Smooth muscle cell (in vitro differentiated cells): ENCODE measurements at regions not wholly inside any gene's neighbourhood (a gene's known extent, or its start where the extent isn't known, plus 50 kb on each side); places are given as distances from the start of the nearest gene placed in this dataset.
"Not testable (repeated sequence)": the region's sequence is repeated elsewhere in the genome, so short reads cannot be mapped to it uniquely, and the experiment has no call there.

Experiments used
- DNase-seq: peaks from one replicate; lab custom pipeline; 2025; ENCODE audit not compliant: unreplicated experiment; lab: John Stamatoyannopoulos, UW
- H2AFZ ChIP-seq: fragments of 200-600 bp; sonication (generic); 2 replicates; pipeline ENCODE4 v1.6.0; 2016; ENCODE audit warnings: antibody characterized with exemption, low read depth, mild to moderate bottlenecking
- H3F3A ChIP-seq: fragments of 200-600 bp; sonication (generic); 2 replicates; pipeline ENCODE4 v1.6.0; 2017; ENCODE audit warnings: antibody characterized with exemption, low read depth
- H3K27ac ChIP-seq: fragments of 200-600 bp; sonication (generic); 2 replicates; pipeline ENCODE4 v1.5.1; 2016; ENCODE audit warnings: low read depth, mild to moderate bottlenecking
- H3K27me3 ChIP-seq: fragments of 200-600 bp; sonication (generic); 2 replicates; pipeline ENCODE4 v1.6.1; 2016; ENCODE audit warnings: low read depth, mild to moderate bottlenecking
- H3K36me3 ChIP-seq: fragments of 200-600 bp; sonication (generic); 2 replicates; pipeline ENCODE4 v1.5.1; 2016; ENCODE audit warnings: low read depth
- H3K4me1 ChIP-seq: fragments of 200-600 bp; sonication (generic); 2 replicates; pipeline ENCODE4 v1.5.1; 2016; ENCODE audit warnings: low read depth
- H3K4me2 ChIP-seq: fragments of 200-600 bp; sonication (generic); 2 replicates; pipeline ENCODE4 v1.6.0; 2016; ENCODE audit warnings: mild to moderate bottlenecking
- H3K4me3 ChIP-seq: fragments of 200-600 bp; sonication (generic); 2 replicates; pipeline ENCODE4 v1.5.1; 2016; ENCODE audit warnings: mild to moderate bottlenecking
- H3K79me2 ChIP-seq: fragments of 200-600 bp; sonication (generic); 2 replicates; pipeline ENCODE4 v1.6.0; 2016; ENCODE audit warnings: low read depth, mild to moderate bottlenecking
- H3K9ac ChIP-seq: fragments of 200-600 bp; sonication (generic); 2 replicates; pipeline ENCODE4 v1.6.0; 2016; ENCODE audit warnings: low read depth
- H3K9me3 ChIP-seq: fragments of 200-600 bp; sonication (generic); replicated peaks from 2 replicates; pipeline ENCODE4 v1.5.1; 2016; ENCODE audit warnings: low read depth
- H4K20me1 ChIP-seq: fragments of 200-600 bp; sonication (generic); 2 replicates; pipeline ENCODE4 v1.6.0; 2016; ENCODE audit warnings: low read depth
- WGBS: methylation state at CpG from one replicate; pipeline ENCODE4 v1.1.7; 2016; ENCODE audit warnings: low lambda C conversion rate; 5-methylcytosine and 5-hydroxymethylcytosine counted together
- TF ChIP-seq, protein P1 (sequence below): fragments of 200-600 bp; sonication (generic); IDR thresholded peaks from 2 replicates; pipeline ENCODE4 v1.5.1; 2017; ENCODE audit warnings: borderline replicate concordance, mild to moderate bottlenecking, antibody characterized with exemption; ENCODE audit not compliant: insufficient read depth, poor library complexity, severe bottlenecking

DNA sequence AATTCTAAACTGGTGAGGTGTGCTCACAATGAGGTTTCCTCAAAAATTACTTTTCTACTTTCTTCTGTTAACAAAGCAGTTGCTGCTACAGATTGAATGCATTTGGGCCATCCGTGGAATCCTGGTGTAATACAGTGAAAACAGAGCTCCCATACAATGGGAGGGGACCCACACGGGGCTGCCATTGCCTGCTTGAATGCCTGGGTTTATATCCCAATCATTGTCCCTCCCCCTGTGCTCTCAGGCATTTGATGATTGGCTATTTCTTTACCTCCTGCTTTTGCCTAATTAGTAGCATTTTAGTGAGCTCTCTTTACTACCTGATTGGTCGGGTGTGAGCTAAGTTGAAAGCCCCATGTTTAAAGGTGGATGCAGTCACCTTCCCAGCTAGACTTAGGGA lies 52.9 kb upstream of the CSF1 start:
- not testable (repeated sequence) for H3K4me1 ChIP-seq, H3K79me2 ChIP-seq, H3K9ac ChIP-seq, H3F3A ChIP-seq, H3K27ac ChIP-seq, H4K20me1 ChIP-seq, DNase-seq, H3K9me3 ChIP-seq, H3K4me3 ChIP-seq, H3K36me3 ChIP-seq, H2AFZ ChIP-seq, H3K27me3 ChIP-seq, H3K4me2 ChIP-seq
- 84% methylated on average over 3 of the region's 3 CpGs for WGBS

DNA sequence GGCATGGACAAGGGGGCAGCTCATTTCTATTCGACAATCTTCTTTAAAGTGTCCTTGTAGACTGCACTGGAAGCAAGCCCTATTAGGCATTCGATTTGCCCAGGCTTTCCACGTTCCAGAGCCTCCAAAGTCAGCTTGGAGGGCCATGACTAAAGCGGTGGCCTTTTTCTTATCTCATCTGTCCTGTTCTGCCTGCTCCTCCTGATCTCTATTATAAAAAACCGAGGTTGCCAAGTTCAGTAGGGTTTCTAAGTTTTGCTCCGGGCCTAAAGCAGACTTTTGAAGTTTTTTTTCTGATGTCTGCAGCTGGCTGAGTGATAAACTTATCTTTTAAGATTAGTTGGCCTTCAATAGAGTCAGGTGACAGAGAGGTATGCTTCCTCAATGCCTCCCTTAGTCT lies 54.7 kb upstream of the CSF1 start:
- H3K9ac ChIP-seq, H3K36me3 ChIP-seq, H3K4me1 ChIP-seq, H2AFZ ChIP-seq, H3K4me3 ChIP-seq, H3K79me2 ChIP-seq, H3K9me3 ChIP-seq, H3K27me3 ChIP-seq, H3K27ac ChIP-seq, H4K20me1 ChIP-seq, H3F3A ChIP-seq, H3K4me2 ChIP-seq, DNase-seq: not testable (repeated sequence)
- 33% methylated on average over 6 of the region's 6 CpGs for WGBS

DNA sequence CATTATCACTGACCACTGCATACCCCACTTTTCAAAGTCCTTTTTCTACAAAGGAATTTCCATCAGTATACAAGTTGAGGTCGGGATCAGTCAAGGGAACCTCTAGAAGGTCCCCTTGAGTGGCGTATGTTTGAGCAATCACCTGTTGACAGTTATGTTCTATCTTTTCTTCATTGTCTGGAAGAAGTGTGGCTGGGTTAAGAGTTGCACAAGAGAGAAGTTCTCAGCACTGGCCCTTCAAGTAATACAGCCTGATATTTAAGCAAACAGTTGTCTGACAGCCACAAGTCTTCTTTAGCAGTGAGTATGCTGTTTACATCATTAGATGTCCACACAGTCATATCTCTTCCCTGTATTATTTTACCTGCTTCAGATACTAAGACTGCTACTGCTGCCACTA lies 56.7 kb upstream of the CSF1 start:
- not testable (repeated sequence) for H3K79me2 ChIP-seq

DNA sequence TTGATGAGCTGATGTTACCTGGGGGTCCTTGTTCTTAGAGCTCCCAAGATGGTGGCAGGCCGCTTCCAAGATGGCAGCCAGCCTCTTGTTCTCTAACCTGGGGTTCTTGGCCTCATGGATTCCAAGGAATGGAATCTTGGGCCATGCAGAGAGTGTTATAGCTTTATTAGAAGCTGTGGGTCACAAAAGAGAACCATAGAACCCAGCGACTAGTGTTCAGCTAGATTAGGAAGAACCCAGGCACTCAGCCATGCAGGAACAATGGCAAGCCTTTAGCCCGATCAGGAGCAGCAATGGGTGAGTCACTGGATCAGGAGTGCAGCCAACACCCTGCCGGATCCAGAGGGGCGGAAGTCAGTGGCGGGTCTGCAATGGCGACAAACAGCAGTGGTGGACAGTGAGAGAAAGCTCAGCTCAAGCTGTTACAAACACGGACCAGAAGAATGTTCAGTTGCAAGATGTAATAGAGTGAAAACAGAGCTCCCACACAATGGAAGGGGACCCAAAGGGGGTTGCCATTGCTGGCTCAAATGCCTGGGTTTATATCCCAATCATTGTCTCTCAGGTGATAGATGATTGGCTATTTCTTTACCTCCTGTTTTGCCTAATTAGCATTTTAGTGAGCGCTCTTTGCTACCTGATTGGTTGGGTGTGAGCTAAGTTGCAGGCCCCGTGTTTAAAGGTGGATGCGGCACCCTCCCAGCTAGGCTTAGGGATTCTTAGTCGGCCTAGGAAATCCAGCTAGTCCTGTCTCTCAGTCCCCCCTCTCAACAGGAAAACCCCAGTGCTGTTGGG lies 58.2 kb upstream of the CSF1 start:
- not testable (repeated sequence) for H3K4me1 ChIP-seq, H3K27ac ChIP-seq, H3K9me3 ChIP-seq, H3F3A ChIP-seq, DNase-seq, H4K20me1 ChIP-seq, H3K9ac ChIP-seq, H3K36me3 ChIP-seq, H2AFZ ChIP-seq, H3K4me2 ChIP-seq, H3K27me3 ChIP-seq, H3K79me2 ChIP-seq, H3K4me3 ChIP-seq
- WGBS = 90% methylated on average over 12 of the region's 12 CpGs

More for the DNA sequence above, 56.7 kb upstream of the CSF1 start:
- not testable (repeated sequence) for H3K4me3 ChIP-seq, H3K9me3 ChIP-seq, H3F3A ChIP-seq, H3K4me1 ChIP-seq, H3K27me3 ChIP-seq, H3K9ac ChIP-seq, H3K4me2 ChIP-seq, H3K27ac ChIP-seq, H2AFZ ChIP-seq, H3K36me3 ChIP-seq, DNase-seq, H4K20me1 ChIP-seq
- WGBS = 93% methylated on average over 2 of the region's 2 CpGs

- DNase-seq = no peak
Observed at GRCh38 chr1:109850827-109851226, 59.8 kb upstream of the CSF1 start.

More at GRCh38 chr1:109850827-109851226, 59.8 kb upstream of the CSF1 start:
- no peak overlapping the region for H3K4me3 ChIP-seq
- H3K4me1 ChIP-seq = no peaks in the 10 kb centered on the region
- no peak overlapping the region for H3K9ac ChIP-seq
- H3K27ac ChIP-seq = no peak overlapping the region
- H3K9me3 ChIP-seq = no peaks in the 10 kb centered on the region
- TF ChIP-seq, protein P1, sequence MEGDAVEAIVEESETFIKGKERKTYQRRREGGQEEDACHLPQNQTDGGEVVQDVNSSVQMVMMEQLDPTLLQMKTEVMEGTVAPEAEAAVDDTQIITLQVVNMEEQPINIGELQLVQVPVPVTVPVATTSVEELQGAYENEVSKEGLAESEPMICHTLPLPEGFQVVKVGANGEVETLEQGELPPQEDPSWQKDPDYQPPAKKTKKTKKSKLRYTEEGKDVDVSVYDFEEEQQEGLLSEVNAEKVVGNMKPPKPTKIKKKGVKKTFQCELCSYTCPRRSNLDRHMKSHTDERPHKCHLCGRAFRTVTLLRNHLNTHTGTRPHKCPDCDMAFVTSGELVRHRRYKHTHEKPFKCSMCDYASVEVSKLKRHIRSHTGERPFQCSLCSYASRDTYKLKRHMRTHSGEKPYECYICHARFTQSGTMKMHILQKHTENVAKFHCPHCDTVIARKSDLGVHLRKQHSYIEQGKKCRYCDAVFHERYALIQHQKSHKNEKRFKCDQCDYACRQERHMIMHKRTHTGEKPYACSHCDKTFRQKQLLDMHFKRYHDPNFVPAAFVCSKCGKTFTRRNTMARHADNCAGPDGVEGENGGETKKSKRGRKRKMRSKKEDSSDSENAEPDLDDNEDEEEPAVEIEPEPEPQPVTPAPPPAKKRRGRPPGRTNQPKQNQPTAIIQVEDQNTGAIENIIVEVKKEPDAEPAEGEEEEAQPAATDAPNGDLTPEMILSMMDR = no peak
- no peaks in the 10 kb centered on the region for H3K79me2 ChIP-seq
- H3K27me3 ChIP-seq = no peaks in the 10 kb centered on the region
- H3K4me2 ChIP-seq = no peak overlapping the region
- no peaks in the 10 kb centered on the region for H3K36me3 ChIP-seq
- no peaks in the 10 kb centered on the region for H3F3A ChIP-seq
- no peak overlapping the region for H2AFZ ChIP-seq
- WGBS = 80% methylated on average over 4 of the region's 4 CpGs
- no peaks in the 10 kb centered on the region for H4K20me1 ChIP-seq
